Endothelial cell (in vitro differentiated cells): ENCODE measurements at regions not wholly inside any gene's neighbourhood (a gene's known extent, or its start where the extent isn't known, plus 50 kb on each side); places are given as distances from the start of the nearest gene placed in this dataset.

Source experiments
- DNase-seq: peaks from one replicate; pipeline ENCODE4 v3.0.0; 2021; ENCODE audit warnings: low spot score
- H3K27ac Mint-ChIP-seq: one replicate; pipeline ENCODE4 v1.8.0; 2021; ENCODE audit warnings: mixed read lengths, inconsistent platforms; ENCODE audit not compliant: unreplicated experiment
- H3K27me3 Mint-ChIP-seq: one replicate; pipeline ENCODE4 v1.8.0; 2021; ENCODE audit warnings: mild to moderate bottlenecking, moderate library complexity, mixed read lengths, inconsistent platforms; ENCODE audit not compliant: unreplicated experiment
- H3K36me3 Mint-ChIP-seq: one replicate; pipeline ENCODE4 v1.8.0; 2021; ENCODE audit warnings: mild to moderate bottlenecking, low read depth, mixed read lengths, inconsistent platforms; ENCODE audit not compliant: unreplicated experiment
- H3K4me1 Mint-ChIP-seq: one replicate; pipeline ENCODE4 v1.8.0; 2021; ENCODE audit warnings: mild to moderate bottlenecking, mixed read lengths, inconsistent platforms; ENCODE audit not compliant: unreplicated experiment
- H3K4me3 Mint-ChIP-seq: one replicate; pipeline ENCODE4 v1.8.0; 2021; ENCODE audit warnings: mild to moderate bottlenecking, mixed read lengths, inconsistent platforms; ENCODE audit not compliant: unreplicated experiment
- H3K9me3 Mint-ChIP-seq: one replicate; pipeline ENCODE4 v1.8.0; 2021; ENCODE audit warnings: mixed read lengths, inconsistent platforms; ENCODE audit not compliant: unreplicated experiment
- TF ChIP-seq, protein P1 (sequence below): fragments of 200-600 bp; sonication (generic); IDR thresholded peaks from one replicate; pipeline ENCODE4 v1.5.0; 2021; ENCODE audit warnings: antibody characterized with exemption; ENCODE audit not compliant: unreplicated experiment

DNA sequence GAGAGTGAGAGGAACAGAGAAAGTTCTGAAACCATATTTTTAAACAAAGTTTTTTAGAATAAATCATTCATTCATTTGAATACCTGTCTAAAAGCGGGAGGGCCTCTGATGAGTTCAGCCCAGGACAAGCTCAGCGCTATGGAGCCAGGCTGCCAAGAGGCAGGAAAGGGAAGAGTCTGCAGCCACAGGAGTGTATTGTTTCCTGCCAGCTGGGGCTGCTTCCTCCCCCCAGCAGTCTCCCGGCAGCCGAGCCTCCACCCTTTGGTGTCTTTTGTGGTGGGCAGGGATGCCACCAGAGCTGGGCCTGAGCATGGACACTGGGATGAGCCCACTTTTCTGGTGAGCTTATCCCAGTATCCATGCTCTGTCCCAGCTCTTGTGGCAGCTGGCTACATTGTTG lies 199.5 kb upstream of the TPRG1 start:
- peaks cover 19% of the 10 kb centered on the region for H3K4me1 Mint-ChIP-seq
- H3K9me3 Mint-ChIP-seq: peaks cover 9% of the 10 kb centered on the region
- DNase-seq: peak; percentile 36
- peaks cover 16% of the 10 kb centered on the region for H3K36me3 Mint-ChIP-seq
- H3K4me3 Mint-ChIP-seq: peak overlapping the region; percentile 70
- TF ChIP-seq, protein P1, sequence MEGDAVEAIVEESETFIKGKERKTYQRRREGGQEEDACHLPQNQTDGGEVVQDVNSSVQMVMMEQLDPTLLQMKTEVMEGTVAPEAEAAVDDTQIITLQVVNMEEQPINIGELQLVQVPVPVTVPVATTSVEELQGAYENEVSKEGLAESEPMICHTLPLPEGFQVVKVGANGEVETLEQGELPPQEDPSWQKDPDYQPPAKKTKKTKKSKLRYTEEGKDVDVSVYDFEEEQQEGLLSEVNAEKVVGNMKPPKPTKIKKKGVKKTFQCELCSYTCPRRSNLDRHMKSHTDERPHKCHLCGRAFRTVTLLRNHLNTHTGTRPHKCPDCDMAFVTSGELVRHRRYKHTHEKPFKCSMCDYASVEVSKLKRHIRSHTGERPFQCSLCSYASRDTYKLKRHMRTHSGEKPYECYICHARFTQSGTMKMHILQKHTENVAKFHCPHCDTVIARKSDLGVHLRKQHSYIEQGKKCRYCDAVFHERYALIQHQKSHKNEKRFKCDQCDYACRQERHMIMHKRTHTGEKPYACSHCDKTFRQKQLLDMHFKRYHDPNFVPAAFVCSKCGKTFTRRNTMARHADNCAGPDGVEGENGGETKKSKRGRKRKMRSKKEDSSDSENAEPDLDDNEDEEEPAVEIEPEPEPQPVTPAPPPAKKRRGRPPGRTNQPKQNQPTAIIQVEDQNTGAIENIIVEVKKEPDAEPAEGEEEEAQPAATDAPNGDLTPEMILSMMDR: no peak
- no peak overlapping the region for H3K27ac Mint-ChIP-seq
- peaks cover 4% of the 10 kb centered on the region for H3K27me3 Mint-ChIP-seq

DNA sequence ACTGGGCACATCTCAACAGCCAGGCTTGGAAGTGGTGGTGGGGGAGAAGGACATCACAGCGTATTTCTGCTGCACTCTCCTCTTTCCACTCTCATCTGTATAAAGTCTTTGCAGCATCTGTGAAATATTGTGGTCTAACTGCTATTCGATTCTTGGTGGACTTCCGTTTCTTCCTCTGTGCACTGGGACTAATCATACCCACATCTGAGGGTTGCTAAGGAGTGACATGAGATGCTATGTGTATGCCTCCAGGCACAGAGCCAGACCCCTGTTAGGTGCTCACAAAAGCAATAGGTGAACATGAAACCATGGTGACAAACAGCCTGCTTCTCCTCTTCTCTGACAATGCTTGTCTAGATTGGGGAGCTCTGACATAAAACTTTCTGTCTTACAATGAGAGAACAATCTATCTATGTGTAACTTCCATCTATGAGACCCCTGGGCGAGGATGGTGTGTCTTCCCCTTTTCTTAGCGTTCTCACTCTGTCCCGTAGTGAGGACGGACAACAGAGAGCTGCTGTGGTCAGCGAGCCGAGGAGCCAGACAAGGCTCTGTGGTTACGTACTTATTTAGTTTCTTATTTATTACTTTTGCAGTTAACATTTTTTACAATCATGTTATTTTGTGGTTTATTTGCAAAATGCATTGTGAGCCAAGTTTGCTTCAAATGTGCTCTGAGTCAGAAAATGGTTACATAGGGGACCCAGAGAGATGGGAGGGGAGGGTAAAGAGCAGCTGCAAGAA lies 196.7 kb upstream of the TPRG1 start:
- no peak overlapping the region for H3K4me3 Mint-ChIP-seq
- peaks cover 4% of the 10 kb centered on the region for H3K27me3 Mint-ChIP-seq
- H3K27ac Mint-ChIP-seq: no peak overlapping the region
- peaks cover 14% of the 10 kb centered on the region for H3K36me3 Mint-ChIP-seq
- peaks cover 19% of the 10 kb centered on the region for H3K4me1 Mint-ChIP-seq
- TF ChIP-seq, protein P1: no peak
- H3K9me3 Mint-ChIP-seq: peaks cover 9% of the 10 kb centered on the region
- no peak for DNase-seq

DNA sequence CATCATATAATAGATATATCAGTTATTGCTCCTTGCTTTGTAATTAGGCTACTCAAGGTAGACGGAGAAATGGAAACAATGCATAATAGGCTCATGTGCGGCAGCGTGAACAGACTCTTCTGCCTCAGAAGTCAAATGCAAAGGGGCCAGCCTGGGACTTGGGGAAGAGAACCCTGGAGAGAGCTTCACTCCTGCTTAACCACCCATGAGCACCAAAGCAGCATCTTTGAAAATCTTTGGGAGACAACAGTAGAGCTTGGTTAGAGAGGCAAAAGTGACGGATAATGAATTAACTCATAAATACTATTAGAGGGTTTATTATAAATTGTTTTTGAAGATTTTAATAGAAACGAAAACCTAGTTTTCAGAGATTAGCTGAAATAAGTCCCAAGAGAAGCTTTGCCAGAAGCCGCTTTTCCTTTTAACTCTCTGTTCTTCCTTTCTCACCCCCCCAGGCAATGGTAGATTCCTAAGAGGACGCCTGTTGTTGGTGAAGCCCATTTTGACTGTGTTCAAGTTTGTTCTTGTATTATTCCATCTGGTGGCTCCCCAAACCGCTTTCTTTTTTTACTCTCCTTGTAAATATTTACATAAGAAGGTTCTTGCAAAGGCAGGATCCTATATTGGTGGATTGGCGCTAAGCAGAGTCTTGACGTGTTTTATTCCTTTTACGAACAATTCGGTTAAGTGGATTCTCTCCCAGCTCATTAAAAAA lies 196.0 kb upstream of the TPRG1 start:
- peaks cover 9% of the 10 kb centered on the region for H3K9me3 Mint-ChIP-seq
- peaks cover 12% of the 10 kb centered on the region for H3K36me3 Mint-ChIP-seq
- TF ChIP-seq, protein P1: no peak
- peaks cover 19% of the 10 kb centered on the region for H3K4me1 Mint-ChIP-seq
- no peak overlapping the region for H3K27ac Mint-ChIP-seq
- peaks cover 4% of the 10 kb centered on the region for H3K27me3 Mint-ChIP-seq
- no peak for DNase-seq
- H3K4me3 Mint-ChIP-seq: no peak overlapping the region

DNA sequence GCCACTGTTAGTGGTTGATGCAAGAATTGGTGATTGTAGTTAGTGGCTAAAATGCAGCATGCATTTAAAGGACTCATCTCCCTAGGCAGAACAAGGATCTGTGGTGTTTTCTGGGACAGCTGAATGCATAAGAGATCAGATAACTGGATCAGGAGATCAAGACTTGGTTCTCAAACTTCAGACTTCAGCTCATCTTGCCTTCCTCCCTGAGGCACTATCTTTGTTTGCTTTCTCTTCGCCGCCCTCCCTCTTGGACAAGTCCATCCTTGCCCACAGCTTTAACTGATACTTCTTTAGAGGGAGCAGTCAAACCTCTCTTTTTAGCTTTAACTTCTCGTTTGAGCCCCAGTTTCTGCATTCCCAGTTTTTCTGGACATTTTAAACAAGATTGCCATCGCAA lies 195.4 kb upstream of the TPRG1 start:
- Mint-ChIP-seq H3K9me3 (peaks cover 7% of the 10 kb centered on the region), H3K27me3 (peaks cover 4% of the 10 kb centered on the region), H3K27ac (no peak overlapping the region), H3K4me3 (no peak overlapping the region), H3K4me1 (peaks cover 19% of the 10 kb centered on the region), H3K36me3 (peaks cover 12% of the 10 kb centered on the region)
- TF ChIP-seq, protein P1: no peak
- DNase-seq: no peak
